SK-N-SH (cell line): ENCODE measurements at regions not wholly inside any gene's neighbourhood (a gene's known extent, or its start where the extent isn't known, plus 50 kb on each side); places are given as distances from the start of the nearest gene placed in this dataset.

Experiments
- CTCF ChIA-PET: fragments of 300-600, 350-600 bp; formaldehyde crosslinking; extraction: SDS; loops from one replicate; lab custom pipeline; 2021; lab: Yijun Ruan, JAX
- POLR2A ChIA-PET: fragments of 350-600 bp; sonication (Branson Sonifier 250); formaldehyde crosslinking; extraction: SDS; loops from one replicate; lab custom pipeline; 2020; ENCODE audit warnings: antibody characterized with exemption, inconsistent platforms; lab: Yijun Ruan, JAX
- DNase-seq: peaks from one replicate; pipeline ENCODE4 v3.0.0; 2012
- H2AFZ ChIP-seq: fragments of 200-600 bp; sonication (generic); 2 replicates; pipeline ENCODE4 v1.8.1; 2016; ENCODE audit warnings: antibody characterized with exemption, mild to moderate bottlenecking, low read depth
- H3F3A ChIP-seq: fragments of 200-600 bp; sonication (generic); replicated peaks from 2 replicates; pipeline ENCODE3; 2016; ENCODE audit warnings: antibody characterized with exemption, mild to moderate bottlenecking; ENCODE audit not compliant: insufficient read depth
- H3K27ac ChIP-seq, 2 experiments: fragments of 200-500 bp in 1 of 2; fragments of 200-600 bp in 1 of 2; sonication (Bioruptor generic) in 1 of 2; sonication (generic), shearing (Covaris generic) in 1 of 2; 2 replicates each; pipeline versions ENCODE4 v1.5.1 to v1.6.1; 2014 to 2016; ENCODE audit warnings: low read depth in 2 of 2, inconsistent platforms in 1 of 2, low read length in 1 of 2, mild to moderate bottlenecking in 1 of 2, mixed read lengths in 1 of 2
- H3K27me3 ChIP-seq: fragments of 200-600 bp; sonication (generic), shearing (Covaris generic); 2 replicates; pipeline ENCODE4 v1.6.1; 2016; ENCODE audit warnings: mixed run types; ENCODE audit not compliant: insufficient read depth
- H3K36me3 ChIP-seq, 2 experiments: fragments of 200-500 bp in 1 of 2; fragments of 200-600 bp in 1 of 2; sonication (Bioruptor generic) in 1 of 2; sonication (generic) in 1 of 2; replicated peaks in 1 of 2; 2 replicates each; pipeline versions ENCODE3 to v1.5.1; 2014 to 2016; ENCODE audit warnings: low read length in 1 of 2, mild to moderate bottlenecking in 1 of 2; ENCODE audit not compliant: insufficient read depth in 2 of 2, control insufficient read depth in 1 of 2
- H3K4me1 ChIP-seq, 2 experiments: fragments of 200-500 bp in 1 of 2; fragments of 200-600 bp in 1 of 2; sonication (Bioruptor generic) in 1 of 2; sonication (generic), shearing (Covaris generic) in 1 of 2; 2 replicates each; pipeline versions ENCODE4 v1.5.1 to v1.6.1; 2014 to 2016; ENCODE audit warnings: low read depth in 1 of 2, low read length in 1 of 2, mixed run types in 1 of 2; ENCODE audit not compliant: insufficient read depth in 2 of 2, control insufficient read depth in 1 of 2
- H3K4me2 ChIP-seq: fragments of 200-600 bp; sonication (generic), shearing (Covaris generic); 2 replicates; pipeline ENCODE4 v1.6.1; 2017; ENCODE audit warnings: mixed run types
- H3K4me3 ChIP-seq, 2 experiments: fragments of 200-500 bp in 1 of 2; fragments of 200-600 bp in 1 of 2; sonication (Bioruptor generic) in 1 of 2; sonication (generic), shearing (Covaris generic) in 1 of 2; 2 replicates each; pipeline versions ENCODE4 v1.5.1 to v1.8.1; 2014 to 2016; ENCODE audit warnings: low read depth in 2 of 2, inconsistent platforms in 1 of 2, low read length in 1 of 2, mild to moderate bottlenecking in 1 of 2, mixed read lengths in 1 of 2, moderate library complexity in 1 of 2
- H3K79me2 ChIP-seq: fragments of 200-600 bp; sonication (generic); 2 replicates; pipeline ENCODE4 v1.8.1; 2017; ENCODE audit warnings: mild to moderate bottlenecking; ENCODE audit not compliant: insufficient read depth
- H3K9ac ChIP-seq: fragments of 200-600 bp; sonication (generic); 2 replicates; pipeline ENCODE4 v1.6.1; 2017; ENCODE audit warnings: mixed run types
- H3K9me2 ChIP-seq: fragments of 200-600 bp; sonication (generic); 2 replicates; pipeline ENCODE4 v1.6.1; 2017; ENCODE audit warnings: mixed run types
- H3K9me3 ChIP-seq: fragments of 200-600 bp; sonication (generic); 2 replicates; pipeline ENCODE4 v1.6.1; 2017; ENCODE audit warnings: mixed run types, mild to moderate bottlenecking, moderate library complexity
- H4K20me1 ChIP-seq: fragments of 200-600 bp; sonication (generic); 2 replicates; pipeline ENCODE4 v1.6.1; 2017; ENCODE audit warnings: mild to moderate bottlenecking, mixed run types; ENCODE audit not compliant: insufficient read depth
- CHD2 ChIP-seq: fragments of 150-350 bp; IDR thresholded peaks from 2 replicates; pipeline ENCODE4 v1.6.1; 2018; ENCODE audit warnings: low read length; ENCODE audit not compliant: partially characterized antibody
- CTCF ChIP-seq: fragments of 200-600 bp; sonication (generic); IDR thresholded peaks from 2 replicates; pipeline ENCODE4 v1.6.1; 2017; ENCODE audit warnings: antibody characterized with exemption, mild to moderate bottlenecking, moderate library complexity
- EZH2phosphoT487 ChIP-seq: fragments of 200-600 bp; sonication (generic); IDR thresholded peaks from 2 replicates; pipeline ENCODE4 v1.6.1; 2017; ENCODE audit warnings: low read depth, mixed run types, mild to moderate bottlenecking, antibody characterized with exemption, moderate library complexity, borderline replicate concordance
- FOXJ3 ChIP-seq: sonication (generic); formaldehyde crosslinking; IDR thresholded peaks from 2 replicates; pipeline ENCODE4 v1.5.1; 2020; ENCODE audit warnings: mild to moderate bottlenecking, missing genetic modification reagents
- GABPA ChIP-seq: IDR thresholded peaks from 2 replicates; pipeline ENCODE4 v1.4.0; 2012; ENCODE audit warnings: low read depth, mild to moderate bottlenecking
- GATA2 ChIP-seq: sonication (generic); formaldehyde crosslinking; IDR thresholded peaks from 2 replicates; pipeline ENCODE4 v1.5.0; 2020; ENCODE audit warnings: mild to moderate bottlenecking, missing genetic modification reagents
- IRF3 ChIP-seq: fragments of 150-350 bp; IDR thresholded peaks from 2 replicates; pipeline ENCODE4 v1.6.1; 2016; ENCODE audit warnings: mild to moderate bottlenecking, low read depth, low read length
- MEF2A ChIP-seq: IDR thresholded peaks from 2 replicates; pipeline ENCODE4 v1.4.0; 2012; ENCODE audit warnings: low read depth, borderline replicate concordance
- NRF1 ChIP-seq: IDR thresholded peaks from 2 replicates; pipeline ENCODE4 v1.6.1; 2012; ENCODE audit warnings: low read depth, mild to moderate bottlenecking, low read length
- POLR2AphosphoS5 ChIP-seq: IDR thresholded peaks from 2 replicates; pipeline ENCODE4 v1.6.1; 2012; ENCODE audit warnings: low read depth, low read length
- TCF12 ChIP-seq: IDR thresholded peaks from 2 replicates; pipeline ENCODE4 v1.4.0; 2012
- USF2 ChIP-seq: fragments of 150-350 bp; IDR thresholded peaks from 2 replicates; pipeline ENCODE4 v1.6.1; 2017; ENCODE audit warnings: antibody characterized with exemption, low read length, low read depth, borderline replicate concordance
- ZBTB33 ChIP-seq: IDR thresholded peaks from 2 replicates; pipeline ENCODE4 v1.4.0; 2012; ENCODE audit warnings: low read depth, borderline replicate concordance
- WGBS: methylation state at CpG from one replicate; pipeline ENCODE4 v1.1.6; 2017; ENCODE audit warnings: low lambda C conversion rate; 5-methylcytosine and 5-hydroxymethylcytosine counted together

- no peak for TF ChIP-seq CTCF
- no peak for TF ChIP-seq TCF12
- TF ChIP-seq FOXJ3 (CRISPR knock-in tag) = no peak
- TF ChIP-seq NRF1 = no peak
- no peak for TF ChIP-seq MEF2A
- no peak for TF ChIP-seq ZBTB33
- TF ChIP-seq IRF3 = no peak
- TF ChIP-seq CHD2 = no peak
- TF ChIP-seq EZH2phosphoT487 = no peak
- TF ChIP-seq GABPA = no peak
- TF ChIP-seq POLR2AphosphoS5 = no peak
- TF ChIP-seq GATA2 = no peak
- no peak for TF ChIP-seq USF2
- WGBS = 7% methylated on average over 2 of the region's 2 CpGs
- Histone ChIP-seq H4K20me1 (no peaks in the 10 kb centered on the region), H3K9me3 (no peaks in the 10 kb centered on the region), H3K9ac (no peak overlapping the region), H3K4me1 (no peaks in the 10 kb centered on the region), H3K27me3 (no peaks in the 10 kb centered on the region), H3F3A (no peaks in the 10 kb centered on the region), H3K9me2 (no peaks in the 10 kb centered on the region), H3K27ac (no peak overlapping the region), H3K4me2 (no peak overlapping the region), H3K79me2 (no peaks in the 10 kb centered on the region), H3K4me3 (no peak overlapping the region), H2AFZ (no peak overlapping the region), H3K36me3 (no peaks in the 10 kb centered on the region)
- POLR2A ChIA-PET = no interaction called here
- CTCF ChIA-PET = no interaction called here
- DNase-seq = no peak
Observed at GRCh38 chr4:130027973-130028372, 932.0 kb downstream of the C4orf33 start.
